Heart right ventricle (tissue), 16 donors: ENCODE measurements at regions not wholly inside any gene's neighbourhood (a gene's known extent, or its start where the extent isn't known, plus 50 kb on each side); places are given as distances from the start of the nearest gene placed in this dataset.

ENCODE experiments used
- ATAC-seq, 8 donors: fragments of 200-7000 bp; cut with Tn5 transposase; one replicate each; pipeline ENCODE4 v1.9.1; 2020; ENCODE audit warnings: mild to moderate bottlenecking in 8 of 8, moderate library complexity in 8 of 8, moderate number of reproducible peaks in 1 of 8
- DNase-seq, 2 donors: peaks; one replicate each; pipeline ENCODE4 v3.0.0-alpha.2; 2020
- H3K27ac ChIP-seq, 10 donors: fragments of 200-600 bp; sonication (generic) in 2 of 10; one replicate each; pipeline versions ENCODE4 v1.5.0 to v1.8.0; 2020 to 2022; ENCODE audit warnings: mild to moderate bottlenecking in 3 of 10
- H3K27me3 ChIP-seq, 7 donors: fragments of 200-600 bp; one replicate each; pipeline ENCODE4 v1.8.0; 2021 to 2022; ENCODE audit warnings: mild to moderate bottlenecking in 2 of 7
- H3K36me3 ChIP-seq, 9 donors: fragments of 200-600 bp; sonication (generic) in 1 of 9; one replicate each; pipeline versions ENCODE4 v1.5.0 to v1.8.0; 2020 to 2022; ENCODE audit warnings: mild to moderate bottlenecking in 2 of 9
- H3K4me1 ChIP-seq, 9 donors: fragments of 200-600 bp; sonication (generic) in 1 of 9; one replicate each; pipeline versions ENCODE4 v1.5.0 to v1.8.0; 2020 to 2022; ENCODE audit warnings: mild to moderate bottlenecking in 4 of 9
- H3K4me3 ChIP-seq, 10 donors: fragments of 200-600 bp; sonication (generic) in 2 of 10; one replicate each; pipeline versions ENCODE4 v1.5.0 to v1.8.0; 2020 to 2022; ENCODE audit warnings: mild to moderate bottlenecking in 7 of 10, moderate library complexity in 2 of 10
- H3K9me3 ChIP-seq, 11 donors: fragments of 200-600 bp in 10 of 11; sonication (generic) in 2 of 11; one replicate each; pipeline versions ENCODE4 v1.5.0 to v1.8.0; 2013 to 2022; ENCODE audit warnings: mild to moderate bottlenecking in 2 of 11, control low read depth in 1 of 11, moderate library complexity in 1 of 11
- WGBS, 2 donors: extraction: QIAGEN DNeasy Blood & Tissue Kit; methylation state at CpG; one replicate each; pipeline ENCODE4 v1.1.7; 2013; ENCODE audit warnings: inconsistent platforms in 1 of 2; 5-methylcytosine and 5-hydroxymethylcytosine counted together
- intact Hi-C, 10 donors: fragments of 100-400 bp; cut with DNase I; formaldehyde crosslinking; loops; one replicate each; pipeline versions ENCODE4 v1.11.1 to v1.14.2; 2022
- TF ChIP-seq, protein P1 (sequence below), 9 donors: fragments of 200-600 bp; sonication (generic) in 2 of 9; IDR thresholded peaks; one replicate each; pipeline versions ENCODE4 v1.5.0 to v1.8.0; 2021 to 2022; ENCODE audit warnings: antibody characterized with exemption in 9 of 9, mild to moderate bottlenecking in 5 of 9, moderate library complexity in 1 of 9
- donor health status: Arrhythmogenic right ventricular cardiomyopathy.
- donor health status: ischemic (EF 13 %, LVEDD 7.1; RV severe dilation, severe dysfunction).
- donor health status: healthy with polysubstance abuse.
- donor health status: DM: no; HTN: yes; CAD: no.
- donor health status: DM: no; HTN: no; CAD: no.
- donor health status: ischemic (EF 25% LVEDD 6.9; RV normal size, moderate dysfunction).
- donor health status: ischemic (EF 25% LVEDD 5.7; RV mildly dilated, moderate dysfunction).
- donor health status: healthy.
- donor health status: DM: yes; HTN: yes; CAD: no.
- donor health status: Ischemic cardiomyopathy.
- donor health status: ischemic (EF 35%, LVEDD 5.7; RV mildly dilated, moderate dysfunction).
- donor health status: nonischemic (EF 11% LVEDD 7.7; RV severe dilation, severe dysfunction).
- donor health status: DM: yes; HTN: yes; CAD: no.
- donor health status: PGD.
- donor health status: ischemic (EF 29% LVEDD 5.4; RV normal size, mild dysfunction).
- donor health status: nonischemic (EF 23%, LVEDD 6.1; RV moderate dilation, normal function).

DNA sequence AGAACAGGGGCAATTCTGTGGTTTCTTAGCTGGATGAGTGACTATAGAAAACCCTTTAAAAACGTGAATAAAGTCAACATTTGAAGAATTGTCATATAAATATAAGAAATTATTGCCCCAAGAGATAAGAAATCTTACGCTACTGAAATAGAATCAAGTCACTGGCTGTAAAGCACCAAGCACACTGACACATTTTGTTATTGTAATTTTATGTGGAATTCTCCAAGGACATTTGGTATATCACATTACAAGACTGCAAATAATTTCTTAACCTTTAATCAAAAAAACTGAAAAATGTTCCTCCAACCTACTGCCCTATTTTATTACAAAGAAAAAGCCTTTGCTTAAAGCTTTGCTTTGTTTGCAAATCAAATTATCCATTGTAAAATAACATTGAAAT is 383.3 kb downstream of the IPMK start:
- Histone ChIP-seq H3K27ac (no peak overlapping the region), H3K4me3 (no peak overlapping the region), H3K27me3 (no peaks in the 10 kb centered on the region), H3K36me3 (no peaks in the 10 kb centered on the region), H3K4me1 (no peaks in the 10 kb centered on the region), H3K9me3 (peaks cover 0 to 13% (median 0%) of the 10 kb centered on the region in 11 donors)
- WGBS, 2 donors, result 55 to 62% methylated on average over 2 of the region's 2 CpGs
- intact Hi-C loops, result no loop called here
- ATAC-seq, result no peak
- TF ChIP-seq, protein P1, sequence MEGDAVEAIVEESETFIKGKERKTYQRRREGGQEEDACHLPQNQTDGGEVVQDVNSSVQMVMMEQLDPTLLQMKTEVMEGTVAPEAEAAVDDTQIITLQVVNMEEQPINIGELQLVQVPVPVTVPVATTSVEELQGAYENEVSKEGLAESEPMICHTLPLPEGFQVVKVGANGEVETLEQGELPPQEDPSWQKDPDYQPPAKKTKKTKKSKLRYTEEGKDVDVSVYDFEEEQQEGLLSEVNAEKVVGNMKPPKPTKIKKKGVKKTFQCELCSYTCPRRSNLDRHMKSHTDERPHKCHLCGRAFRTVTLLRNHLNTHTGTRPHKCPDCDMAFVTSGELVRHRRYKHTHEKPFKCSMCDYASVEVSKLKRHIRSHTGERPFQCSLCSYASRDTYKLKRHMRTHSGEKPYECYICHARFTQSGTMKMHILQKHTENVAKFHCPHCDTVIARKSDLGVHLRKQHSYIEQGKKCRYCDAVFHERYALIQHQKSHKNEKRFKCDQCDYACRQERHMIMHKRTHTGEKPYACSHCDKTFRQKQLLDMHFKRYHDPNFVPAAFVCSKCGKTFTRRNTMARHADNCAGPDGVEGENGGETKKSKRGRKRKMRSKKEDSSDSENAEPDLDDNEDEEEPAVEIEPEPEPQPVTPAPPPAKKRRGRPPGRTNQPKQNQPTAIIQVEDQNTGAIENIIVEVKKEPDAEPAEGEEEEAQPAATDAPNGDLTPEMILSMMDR (IDR thresholded peaks at IDR 0.05), result no peak
- DNase-seq, result no peak

DNA sequence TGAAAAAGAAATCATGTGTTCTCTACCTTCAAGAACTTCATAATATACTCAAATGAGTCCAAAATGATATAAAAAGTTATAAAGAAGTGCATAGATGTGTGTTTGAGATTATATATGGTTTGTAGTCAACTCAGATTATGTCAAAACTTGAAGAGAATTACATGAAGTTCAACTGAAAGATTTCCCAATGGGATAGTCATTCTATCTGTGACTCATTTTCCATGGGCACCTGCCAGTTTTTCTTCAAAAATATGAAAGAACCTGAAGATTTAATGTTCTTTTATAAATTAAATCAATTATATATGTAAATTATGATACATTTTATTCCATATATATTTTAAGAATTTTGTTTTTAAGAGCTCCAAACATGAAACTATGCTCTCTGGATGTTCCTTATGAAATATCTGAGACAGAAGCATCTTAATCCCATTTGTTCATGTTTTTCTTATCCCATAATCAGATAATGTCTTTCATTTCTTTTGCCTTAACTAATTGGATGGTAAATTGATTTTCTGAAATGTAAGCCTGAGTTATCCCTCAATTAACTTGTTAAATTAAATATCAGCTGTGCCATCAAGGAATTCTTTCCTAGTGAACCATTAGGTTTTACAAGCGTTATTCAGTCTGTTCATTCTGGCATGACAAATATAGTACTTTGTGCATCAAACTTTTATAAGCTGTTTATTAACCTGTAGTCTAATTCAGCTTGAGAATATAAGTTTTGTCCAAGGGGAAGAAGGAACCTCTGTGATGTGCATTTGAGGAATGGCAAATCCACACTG is 387.1 kb downstream of the IPMK start:
- H3K36me3 ChIP-seq, result no peaks in the 10 kb centered on the region
- intact Hi-C loops, result no loop called here
- WGBS, 2 donors, result 81 to 82% methylated on average over 1 of the region's 1 CpG
- TF ChIP-seq, protein P1 (IDR thresholded peaks at IDR 0.05), result no peak
- H3K27ac ChIP-seq, result no peak overlapping the region
- no peak overlapping the region for H3K4me3 ChIP-seq
- no peaks in the 10 kb centered on the region for H3K9me3 ChIP-seq
- no peak for ATAC-seq
- DNase-seq, result no peak
- H3K27me3 ChIP-seq, result no peaks in the 10 kb centered on the region
- no peaks in the 10 kb centered on the region for H3K4me1 ChIP-seq

DNA sequence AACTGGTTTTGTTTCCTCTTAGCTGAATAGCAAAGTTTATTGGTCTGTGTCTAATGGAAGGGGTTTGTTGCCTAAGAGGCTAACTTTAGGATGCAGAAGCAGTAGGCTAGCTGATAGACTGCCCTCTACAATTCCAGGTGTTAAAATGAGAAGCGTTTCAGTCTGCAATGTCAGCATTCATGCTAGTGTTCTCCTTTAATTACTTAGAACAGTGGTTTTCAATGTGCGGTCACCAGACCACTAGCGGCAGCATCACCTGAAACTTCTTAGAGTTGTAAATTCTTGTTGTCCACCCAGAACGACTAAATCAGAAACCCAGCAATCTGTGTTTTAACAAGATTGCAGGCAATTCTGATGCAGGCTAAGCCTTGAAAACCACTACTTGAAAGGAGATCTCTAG is 392.9 kb downstream of the IPMK start:
- ATAC-seq, result no peak
- no peaks in the 10 kb centered on the region for H3K36me3 ChIP-seq
- no peak overlapping the region for H3K27ac ChIP-seq
- no peaks in the 10 kb centered on the region for H3K4me1 ChIP-seq
- DNase-seq, result no peak
- H3K9me3 ChIP-seq, result no peaks in the 10 kb centered on the region
- no peak overlapping the region for H3K4me3 ChIP-seq
- 89 to 91% methylated on average over 4 of the region's 4 CpGs for WGBS, 2 donors
- TF ChIP-seq, protein P1 (IDR thresholded peaks at IDR 0.05), result no peak
- H3K27me3 ChIP-seq, result no peaks in the 10 kb centered on the region
- intact Hi-C loops, result no loop called here

DNA sequence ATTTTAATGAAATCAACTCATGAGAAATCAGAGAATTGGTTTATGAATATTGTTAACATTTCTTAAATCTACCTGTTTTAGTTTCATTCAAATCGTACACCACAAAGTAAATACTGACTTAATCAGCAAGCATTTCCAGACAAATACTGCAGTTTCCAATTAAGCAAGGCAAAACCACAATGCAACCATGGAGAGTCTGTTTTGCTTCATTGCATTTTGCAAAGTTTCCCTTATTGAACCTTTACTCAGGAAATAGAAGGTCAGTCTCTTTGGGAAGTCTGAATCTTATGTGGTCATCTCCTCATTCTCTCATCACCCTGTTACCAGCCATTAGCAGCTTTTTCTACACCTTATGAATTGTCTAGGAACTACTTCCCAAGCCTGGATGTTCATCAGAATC is 400.5 kb downstream of the IPMK start:
- TF ChIP-seq, protein P1 (IDR thresholded peaks at IDR 0.05), result no peak
- Histone ChIP-seq H3K27me3 (no peaks in the 10 kb centered on the region), H3K36me3 (no peaks in the 10 kb centered on the region), H3K4me1 (no peaks in the 10 kb centered on the region), H3K4me3 (no peak overlapping the region), H3K9me3 (no peaks in the 10 kb centered on the region), H3K27ac (no peak overlapping the region)
- DNase-seq (no peak), ATAC-seq (no peak)
- intact Hi-C loops, result no loop called here
- WGBS, 2 donors, result 62 to 71% methylated on average over 1 of the region's 1 CpG
